Effector memory CD4-positive, alpha-beta T cell (primary cell): ENCODE measurements at regions not wholly inside any gene's neighbourhood (a gene's known extent, or its start where the extent isn't known, plus 50 kb on each side); places are given as distances from the start of the nearest gene placed in this dataset.
"Not testable (repeated sequence)": the region's sequence is repeated elsewhere in the genome, so short reads cannot be mapped to it uniquely, and the experiment has no call there.

Experiments
- DNase-seq, 3 donors: peaks; one replicate each; pipeline ENCODE4 v3.0.0-alpha.2; 2020
- H3K27ac ChIP-seq: 2 replicates; pipeline ENCODE4 v1.7.0; 2013; ENCODE audit warnings: mild to moderate bottlenecking, low read length, moderate library complexity; ENCODE audit not compliant: insufficient read depth, poor library complexity, severe bottlenecking
- H3K27me3 ChIP-seq: replicated peaks from 2 replicates; pipeline ENCODE4 v1.7.0; 2013; ENCODE audit warnings: mild to moderate bottlenecking, low read length; ENCODE audit not compliant: insufficient read depth, control insufficient read depth, poor library complexity, severe bottlenecking
- H3K36me3 ChIP-seq: 2 replicates; pipeline ENCODE4 v1.7.0; 2013; ENCODE audit warnings: mild to moderate bottlenecking, low read length, moderate library complexity; ENCODE audit not compliant: control insufficient read depth, insufficient read depth
- H3K4me1 ChIP-seq: 2 replicates; pipeline ENCODE4 v1.7.0; 2013; ENCODE audit warnings: low read length, mild to moderate bottlenecking; ENCODE audit not compliant: control insufficient read depth, insufficient read depth, poor library complexity, severe bottlenecking
- H3K4me3 ChIP-seq: 2 replicates; pipeline ENCODE4 v1.7.0; 2013; ENCODE audit warnings: low read length, low read depth, mild to moderate bottlenecking; ENCODE audit not compliant: insufficient read depth, poor library complexity, severe bottlenecking
- H3K9me3 ChIP-seq: 2 replicates; pipeline ENCODE4 v1.7.0; 2013; ENCODE audit warnings: mild to moderate bottlenecking, low read length, moderate library complexity; ENCODE audit not compliant: control insufficient read depth

DNA sequence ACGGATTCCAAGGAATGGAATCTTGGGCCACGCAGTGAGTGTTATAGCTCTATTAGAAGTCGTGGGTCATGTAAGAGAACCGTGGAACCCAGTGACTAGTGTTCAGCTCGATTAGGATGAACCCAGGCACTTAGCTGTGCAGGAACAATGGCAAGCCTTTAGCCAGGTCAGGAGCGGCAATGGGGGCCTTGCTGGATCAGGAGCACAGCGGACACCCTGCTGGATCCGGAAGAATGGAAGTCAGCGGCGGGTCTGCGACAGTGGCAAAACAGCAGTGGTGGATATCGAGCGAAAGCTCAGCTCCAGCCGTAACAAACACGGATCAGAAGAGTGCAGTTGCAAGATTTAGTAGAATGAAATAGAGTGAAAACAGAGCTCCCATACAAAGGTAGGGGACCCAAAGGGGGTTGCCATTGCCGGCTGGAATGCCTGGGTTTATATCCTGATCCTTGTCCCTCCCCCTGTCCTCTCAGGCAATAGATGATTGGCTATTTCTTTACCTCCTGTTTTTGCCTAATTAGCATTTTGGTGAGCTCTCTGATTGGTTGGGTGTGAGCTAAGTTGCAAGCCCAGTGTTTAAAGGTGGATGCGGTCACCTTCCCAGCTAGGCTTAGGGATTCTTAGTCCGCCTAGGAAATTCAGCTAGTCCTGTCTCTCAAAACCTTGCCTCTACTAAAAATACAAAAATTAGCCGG, 618.3 kb upstream of the CBLB start:
- H3K36me3 ChIP-seq, H3K4me1 ChIP-seq, H3K9me3 ChIP-seq, H3K27me3 ChIP-seq, DNase-seq, H3K4me3 ChIP-seq, H3K27ac ChIP-seq: not testable (repeated sequence)

DNA sequence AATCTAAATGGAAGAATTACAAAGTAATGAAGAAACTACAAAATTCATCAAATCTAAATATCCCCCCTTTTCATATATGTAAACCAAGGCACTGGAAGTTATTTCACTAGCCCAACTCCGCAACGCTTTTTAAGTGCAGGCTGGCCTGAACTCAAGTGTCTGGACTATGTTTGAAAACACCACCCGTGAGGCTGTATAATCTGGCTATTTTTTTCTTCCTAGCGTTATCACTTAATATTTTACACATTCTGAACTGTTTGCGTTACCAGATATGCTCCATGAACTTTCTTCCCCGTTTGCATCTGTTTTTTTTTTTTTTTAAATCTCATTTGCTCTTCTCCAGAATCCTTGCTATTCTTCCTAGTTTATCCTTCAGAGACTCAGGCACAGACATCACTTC, 619.5 kb upstream of the CBLB start:
- Histone ChIP-seq H3K4me1 (no peaks in the 10 kb centered on the region), H3K4me3 (no peak overlapping the region), H3K36me3 (no peaks in the 10 kb centered on the region), H3K9me3 (no peaks in the 10 kb centered on the region), H3K27ac (no peak overlapping the region), H3K27me3 (no peaks in the 10 kb centered on the region)
- DNase-seq, result no peak

DNA sequence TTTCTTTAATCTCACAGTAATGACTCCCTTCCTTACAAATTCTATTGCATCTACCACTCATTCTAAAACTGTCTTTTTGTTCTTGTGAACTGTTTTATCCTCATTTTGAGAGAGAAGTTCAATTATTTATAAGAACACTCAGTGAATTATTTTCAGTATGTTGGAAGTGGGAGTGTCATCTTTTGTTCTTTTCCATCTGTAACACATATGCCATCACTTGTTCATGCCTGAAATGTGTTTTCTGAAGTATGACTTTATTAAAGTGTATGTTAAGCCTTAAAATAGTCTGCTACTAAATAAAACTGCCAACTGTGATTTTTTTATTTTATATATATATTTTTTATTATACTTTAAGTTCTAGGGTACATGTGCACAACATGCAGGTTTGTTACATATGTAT, 623.0 kb upstream of the CBLB start:
- Histone ChIP-seq H3K9me3 (no peaks in the 10 kb centered on the region), H3K36me3 (no peaks in the 10 kb centered on the region), H3K27ac (no peak overlapping the region), H3K4me3 (no peak overlapping the region), H3K27me3 (no peaks in the 10 kb centered on the region), H3K4me1 (no peaks in the 10 kb centered on the region)
- no peak for DNase-seq

- no peaks in the 10 kb centered on the region for H3K9me3 ChIP-seq
- no peaks in the 10 kb centered on the region for H3K36me3 ChIP-seq
- H3K4me1 ChIP-seq, result no peaks in the 10 kb centered on the region
- no peak overlapping the region for H3K4me3 ChIP-seq
- no peak overlapping the region for H3K27ac ChIP-seq
- H3K27me3 ChIP-seq, result no peaks in the 10 kb centered on the region
- DNase-seq, result no peak
Observed at GRCh38 chr3:106508331-106508893, 639.6 kb upstream of the CBLB start.

DNA sequence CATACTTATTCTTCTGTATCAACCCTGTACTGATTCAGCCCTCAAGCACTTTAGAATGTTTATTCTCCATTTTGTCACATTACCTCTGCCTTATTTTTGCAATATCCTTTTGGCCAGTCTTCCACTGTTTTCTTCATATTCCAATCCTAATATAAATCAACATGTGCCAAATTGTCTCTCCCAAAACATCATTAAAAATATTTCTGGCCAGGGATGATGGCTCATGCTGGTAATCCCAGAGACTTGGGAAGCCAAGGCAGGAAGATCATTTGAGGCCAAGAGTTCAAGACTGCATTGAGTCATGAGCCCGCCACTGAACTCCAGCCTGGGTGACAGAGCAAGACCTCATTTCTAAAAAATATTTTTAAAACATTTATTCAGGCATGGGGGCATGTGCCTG, 641.4 kb upstream of the CBLB start:
- H3K27me3 ChIP-seq, result no peaks in the 10 kb centered on the region
- H3K36me3 ChIP-seq, result no peaks in the 10 kb centered on the region
- DNase-seq, result no peak
- H3K27ac ChIP-seq, result no peak overlapping the region
- no peak overlapping the region for H3K4me3 ChIP-seq
- H3K4me1 ChIP-seq, result no peaks in the 10 kb centered on the region
- H3K9me3 ChIP-seq, result no peaks in the 10 kb centered on the region

DNA sequence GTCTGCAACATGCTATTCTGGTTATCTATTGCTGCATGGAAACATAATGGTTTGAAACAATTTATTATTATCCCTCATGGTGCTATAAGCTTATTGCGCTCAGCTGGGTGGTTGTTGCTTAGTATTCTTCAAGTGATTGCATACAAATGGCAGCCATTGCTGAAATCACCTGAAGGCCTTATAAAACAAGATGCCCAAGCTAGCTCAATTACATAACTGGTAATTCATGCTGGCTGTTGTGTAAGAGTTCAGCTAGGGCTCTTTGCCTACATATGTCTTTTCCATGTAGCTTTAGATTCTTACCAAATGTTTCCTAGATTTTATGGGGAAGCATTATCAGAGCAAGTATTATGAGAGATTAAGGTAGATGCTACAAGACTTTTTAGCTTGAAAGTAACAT, 644.0 kb upstream of the CBLB start:
- Histone ChIP-seq H3K9me3 (no peaks in the 10 kb centered on the region), H3K4me1 (no peaks in the 10 kb centered on the region), H3K27ac (no peak overlapping the region), H3K4me3 (no peak overlapping the region), H3K27me3 (no peaks in the 10 kb centered on the region), H3K36me3 (no peaks in the 10 kb centered on the region)
- no peak for DNase-seq

DNA sequence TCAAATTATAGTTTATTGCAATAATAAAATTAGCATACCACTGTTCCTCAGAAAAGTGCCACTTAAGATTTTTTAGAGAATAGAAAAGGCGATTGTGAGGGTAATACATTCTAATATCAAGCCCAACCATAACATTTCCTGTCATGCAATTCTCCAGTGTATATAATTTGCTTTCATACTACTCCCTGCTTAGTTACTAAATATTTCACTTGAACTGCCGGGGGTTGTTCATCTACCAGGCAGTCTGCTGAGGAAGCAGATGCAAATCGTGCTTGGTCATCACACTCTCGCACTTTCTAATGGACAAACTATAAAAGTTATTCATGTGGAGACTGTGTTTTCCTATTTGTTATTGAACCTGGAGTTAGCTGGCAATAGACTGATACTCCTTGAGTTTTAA, 645.6 kb upstream of the CBLB start:
- DNase-seq, result no peak
- Histone ChIP-seq H3K4me1 (no peaks in the 10 kb centered on the region), H3K27me3 (no peaks in the 10 kb centered on the region), H3K4me3 (no peak overlapping the region), H3K27ac (no peak overlapping the region), H3K36me3 (no peaks in the 10 kb centered on the region), H3K9me3 (no peaks in the 10 kb centered on the region)

DNA sequence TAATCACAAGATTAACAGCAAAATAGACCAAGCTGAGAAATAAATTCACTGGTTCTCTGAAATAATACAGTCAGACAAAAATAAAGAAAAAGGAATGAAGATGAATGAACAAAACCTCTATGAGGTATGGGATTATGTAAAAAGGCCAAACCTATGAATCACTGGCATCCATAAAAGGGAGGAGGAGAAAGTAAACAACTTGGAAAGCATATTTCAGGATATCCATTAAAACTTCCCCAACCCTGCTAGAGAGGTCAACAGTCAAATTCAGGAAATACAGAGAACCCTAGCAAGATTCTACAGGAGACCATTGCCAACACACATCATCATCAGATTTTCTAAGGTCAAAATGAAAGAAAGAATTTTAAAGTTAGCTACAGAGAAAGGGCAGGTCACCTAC, 649.7 kb upstream of the CBLB start:
- no peaks in the 10 kb centered on the region for H3K36me3 ChIP-seq
- no peak overlapping the region for H3K27ac ChIP-seq
- no peaks in the 10 kb centered on the region for H3K27me3 ChIP-seq
- H3K9me3 ChIP-seq, result no peaks in the 10 kb centered on the region
- H3K4me3 ChIP-seq, result no peak overlapping the region
- no peak for DNase-seq
- no peaks in the 10 kb centered on the region for H3K4me1 ChIP-seq

- H3K9me3 ChIP-seq, result no peaks in the 10 kb centered on the region
- H3K27me3 ChIP-seq, result no peaks in the 10 kb centered on the region
- H3K36me3 ChIP-seq, result no peaks in the 10 kb centered on the region
- DNase-seq, result no peak
- H3K4me3 ChIP-seq, result no peak overlapping the region
- no peaks in the 10 kb centered on the region for H3K4me1 ChIP-seq
- H3K27ac ChIP-seq, result no peak overlapping the region
Observed at GRCh38 chr3:106522397-106522796, 653.6 kb upstream of the CBLB start.

DNA sequence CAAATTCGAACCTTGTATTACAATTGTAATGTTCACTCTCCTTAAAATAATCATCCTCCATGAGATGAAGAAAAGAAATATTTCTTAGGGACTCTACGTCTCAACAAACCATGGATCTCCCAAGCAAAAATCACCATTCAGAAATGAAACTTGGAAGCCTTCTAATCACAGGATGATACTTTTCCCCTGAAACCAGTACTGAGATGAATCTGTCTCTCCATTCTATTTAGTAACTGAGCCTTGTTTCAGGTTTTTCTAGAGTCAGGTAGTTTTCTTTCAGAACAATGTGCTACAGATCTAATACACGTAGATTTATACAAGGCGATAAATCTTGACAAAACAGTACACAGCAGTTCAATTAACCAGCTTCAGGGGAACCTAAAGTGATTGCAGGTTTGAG, 660.1 kb upstream of the CBLB start:
- Histone ChIP-seq H3K27me3 (no peaks in the 10 kb centered on the region), H3K36me3 (no peaks in the 10 kb centered on the region), H3K4me1 (no peaks in the 10 kb centered on the region), H3K9me3 (no peaks in the 10 kb centered on the region), H3K4me3 (no peak overlapping the region), H3K27ac (no peak overlapping the region)
- no peak for DNase-seq
